ENCODE measurements at regions not wholly inside any gene's neighbourhood (a gene's known extent, or its start where the extent isn't known, plus 50 kb on each side); places are given as distances from the start of the nearest gene placed in this dataset.

DNA sequence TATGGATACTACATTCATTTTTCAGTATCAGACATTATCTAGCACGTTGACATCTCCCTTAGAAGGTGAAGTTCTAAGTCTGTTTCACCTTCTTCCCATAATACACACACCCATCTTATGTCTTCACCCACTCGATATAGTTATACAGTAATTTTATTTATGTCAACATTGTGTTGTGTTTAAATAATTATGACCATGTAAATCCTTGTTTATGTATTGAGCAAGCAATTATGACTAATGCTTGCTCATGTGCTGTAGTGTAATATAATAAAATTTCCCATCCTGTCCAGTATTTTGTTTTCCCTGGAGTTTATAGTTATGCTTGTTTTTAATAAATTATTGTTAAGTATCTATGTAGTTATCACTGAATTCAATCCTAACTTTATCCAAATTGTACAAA lies 163.2 kb downstream of the MTX2 start:
- H3K9me3 ChIP-seq (ENCODE audit: insufficient read depth, low read depth): no peaks in the 10 kb centered on the region
- H3K4me1 ChIP-seq (replicated peaks; ENCODE audit: insufficient read depth): no peaks in the 10 kb centered on the region
- no peaks in the 10 kb centered on the region for H3K36me3 ChIP-seq (ENCODE audit: low read depth)
- no peaks in the 10 kb centered on the region for H4K20me1 ChIP-seq (ENCODE audit: insufficient read depth)
- no peak for TF ChIP-seq EZH2 (IDR thresholded peaks at IDR 0.05; ENCODE audit: low read depth)
- no peak for TF ChIP-seq CTCF (conservative IDR thresholded peaks at IDR 0.05)
- POLR2A ChIA-PET (ENCODE audit: unreplicated experiment): interaction anchor here (0.6 kb wide), 1 partner anchor 36 kb away, joined by 10 read pairs; no protein-coding TSS in a partner anchor
- H3K4me3 ChIP-seq: no peak overlapping the region
- no TSS peak for BruUV-seq (replicated peaks)
- no peaks in the 10 kb centered on the region for H3K79me2 ChIP-seq (ENCODE audit: low read depth)
- no peaks in the 10 kb centered on the region for H3F3A ChIP-seq (ENCODE audit: insufficient read depth, low read depth)
- H3K27me3 ChIP-seq (ENCODE audit: insufficient read depth, low read depth): no peaks in the 10 kb centered on the region
- no peak overlapping the region for H3K4me2 ChIP-seq
- H3K27ac ChIP-seq: no peak overlapping the region
- intact Hi-C loops (cut with micrococcal nuclease; ENCODE audit: unreplicated experiment): no loop called here
- H2AFZ ChIP-seq: no peak overlapping the region
- CTCF ChIA-PET: interaction anchor here (1.0 kb wide), 1 partner anchor 23 kb away, joined by 3 read pairs; no protein-coding TSS in a partner anchor
- no peaks in the 10 kb centered on the region for H3K9me2 ChIP-seq (ENCODE audit: insufficient read depth)
- no peak for DNase-seq

GRCh38 chr2:176435729-176436128 lies 166.5 kb downstream of the MTX2 start:
- CTCF ChIA-PET: no interaction called here
- H4K20me1 ChIP-seq (ENCODE audit: insufficient read depth): no peaks in the 10 kb centered on the region
- BruUV-seq (replicated peaks): no TSS peak
- no peaks in the 10 kb centered on the region for H3K79me2 ChIP-seq (ENCODE audit: low read depth)
- H3K4me2 ChIP-seq: no peak overlapping the region
- H3F3A ChIP-seq (ENCODE audit: insufficient read depth, low read depth): no peaks in the 10 kb centered on the region
- no peak for DNase-seq
- TF ChIP-seq CTCF (conservative IDR thresholded peaks at IDR 0.05) (no peak), EZH2 (IDR thresholded peaks at IDR 0.05; ENCODE audit: low read depth) (no peak)
- H3K27ac ChIP-seq: no peak overlapping the region
- H3K4me3 ChIP-seq: no peak overlapping the region
- H3K4me1 ChIP-seq (replicated peaks; ENCODE audit: insufficient read depth): no peaks in the 10 kb centered on the region
- H2AFZ ChIP-seq: no peak overlapping the region
- H3K27me3 ChIP-seq (ENCODE audit: insufficient read depth, low read depth): no peaks in the 10 kb centered on the region
- POLR2A ChIA-PET (ENCODE audit: unreplicated experiment): no interaction called here
- H3K9me2 ChIP-seq (ENCODE audit: insufficient read depth): no peaks in the 10 kb centered on the region
- no peaks in the 10 kb centered on the region for H3K36me3 ChIP-seq (ENCODE audit: low read depth)
- intact Hi-C loops (cut with micrococcal nuclease; ENCODE audit: unreplicated experiment): no loop called here
- no peaks in the 10 kb centered on the region for H3K9me3 ChIP-seq (ENCODE audit: insufficient read depth, low read depth)

DNA sequence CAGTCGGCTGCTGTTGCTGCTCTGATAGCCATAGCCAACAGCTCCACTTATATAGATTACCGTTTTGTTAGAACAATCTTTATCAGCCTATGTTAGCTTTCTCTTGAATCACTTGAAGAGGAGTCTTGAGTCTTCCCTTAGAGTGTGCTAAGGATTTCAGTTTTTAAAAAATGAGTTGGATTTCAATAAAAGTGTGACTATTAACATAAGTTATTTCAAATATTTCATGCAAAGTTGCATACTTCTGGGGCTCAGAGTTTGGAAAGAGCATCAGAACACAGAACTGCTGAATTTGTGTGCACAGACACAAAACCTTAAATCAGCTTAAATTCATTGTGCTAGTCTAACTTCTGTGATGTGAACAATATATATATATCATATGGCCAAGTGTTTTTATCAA lies 174.7 kb downstream of the MTX2 start:
- H3K79me2 ChIP-seq (ENCODE audit: low read depth): no peaks in the 10 kb centered on the region
- CTCF ChIA-PET: interaction anchor here (0.7 kb wide), 1 partner anchor 83 kb away, joined by 4 read pairs; no protein-coding TSS in a partner anchor
- no TSS peak for BruUV-seq (replicated peaks)
- H3K27me3 ChIP-seq (ENCODE audit: insufficient read depth, low read depth): no peaks in the 10 kb centered on the region
- H2AFZ ChIP-seq: no peak overlapping the region; the same call in 1 of the 2 replicates
- no peaks in the 10 kb centered on the region for H3K36me3 ChIP-seq (ENCODE audit: low read depth)
- H3K4me3 ChIP-seq: no peak overlapping the region
- POLR2A ChIA-PET (ENCODE audit: unreplicated experiment): no interaction called here
- H3F3A ChIP-seq (ENCODE audit: insufficient read depth, low read depth): no peaks in the 10 kb centered on the region
- TF ChIP-seq CTCF (conservative IDR thresholded peaks at IDR 0.05) (no peak), EZH2 (IDR thresholded peaks at IDR 0.05; ENCODE audit: low read depth) (no peak)
- no peak for DNase-seq
- no peaks in the 10 kb centered on the region for H4K20me1 ChIP-seq (ENCODE audit: insufficient read depth)
- intact Hi-C loops (cut with micrococcal nuclease; ENCODE audit: unreplicated experiment): no loop called here
- H3K4me2 ChIP-seq: no peak overlapping the region
- H3K4me1 ChIP-seq (replicated peaks; ENCODE audit: insufficient read depth): no peaks in the 10 kb centered on the region
- H3K27ac ChIP-seq: no peak overlapping the region
- H3K9me3 ChIP-seq (ENCODE audit: insufficient read depth, low read depth): no peaks in the 10 kb centered on the region
- no peaks in the 10 kb centered on the region for H3K9me2 ChIP-seq (ENCODE audit: insufficient read depth)

Data from PC-9 (cell line).